Endodermal cell (in vitro differentiated cells): ENCODE measurements at regions not wholly inside any gene's neighbourhood (a gene's known extent, or its start where the extent isn't known, plus 50 kb on each side); places are given as distances from the start of the nearest gene placed in this dataset.

Source experiments
- DNase-seq: peaks from one replicate; pipeline ENCODE4 v3.0.0-alpha.2; 2017
- H3K27ac ChIP-seq: 2 replicates; pipeline ENCODE4 v1.5.1; 2013; ENCODE audit warnings: mild to moderate bottlenecking, low read depth, low read length, moderate library complexity
- H3K27me3 ChIP-seq: 2 replicates; pipeline ENCODE4 v1.6.1; 2013; ENCODE audit warnings: mild to moderate bottlenecking, low read length, moderate library complexity; ENCODE audit not compliant: insufficient read depth, control insufficient read depth, poor library complexity, severe bottlenecking
- H3K36me3 ChIP-seq: 2 replicates; pipeline ENCODE4 v1.7.0; 2013; ENCODE audit warnings: mild to moderate bottlenecking, low read length, moderate library complexity; ENCODE audit not compliant: control insufficient read depth, insufficient read depth
- H3K4me1 ChIP-seq: one replicate; pipeline ENCODE4 v1.7.0; 2013; ENCODE audit warnings: low read length; ENCODE audit not compliant: control insufficient read depth, insufficient read depth
- H3K4me3 ChIP-seq: 2 replicates; pipeline ENCODE4 v1.5.1; 2013; ENCODE audit warnings: mild to moderate bottlenecking, low read length, moderate library complexity
- H3K9ac ChIP-seq: 2 replicates; pipeline ENCODE4 v1.6.1; 2013; ENCODE audit warnings: mild to moderate bottlenecking, low read length, moderate library complexity; ENCODE audit not compliant: poor library complexity, severe bottlenecking; ENCODE audit errors: extremely low read depth
- H3K9me3 ChIP-seq: 2 replicates; pipeline ENCODE4 v1.6.1; 2013; ENCODE audit warnings: mild to moderate bottlenecking, low read length, moderate library complexity; ENCODE audit not compliant: control insufficient read depth
- H3K27ac Mint-ChIP-seq: 2 replicates; pipeline ENCODE4 v1.8.0; 2020; ENCODE audit warnings: mixed read lengths
- H3K27me3 Mint-ChIP-seq: 2 replicates; pipeline ENCODE4 v1.8.0; 2021; ENCODE audit warnings: mild to moderate bottlenecking, mixed read lengths; ENCODE audit not compliant: insufficient read depth
- H3K36me3 Mint-ChIP-seq: 2 replicates; pipeline ENCODE4 v1.8.0; 2020; ENCODE audit warnings: low read depth, mixed read lengths
- H3K4me1 Mint-ChIP-seq: 2 replicates; pipeline ENCODE4 v1.8.0; 2020; ENCODE audit warnings: mixed read lengths
- H3K4me3 Mint-ChIP-seq: 2 replicates; pipeline ENCODE4 v1.8.0; 2020; ENCODE audit warnings: mild to moderate bottlenecking, moderate library complexity, mixed read lengths
- H3K9me3 Mint-ChIP-seq: 2 replicates; pipeline ENCODE4 v1.8.0; 2020; ENCODE audit warnings: mild to moderate bottlenecking, mixed read lengths
- CTCF ChIP-seq: fragments of 200-600 bp; sonication (generic); conservative IDR thresholded peaks from 2 replicates; pipeline ENCODE4 v1.5.0; 2021; ENCODE audit warnings: antibody characterized with exemption, mild to moderate bottlenecking
- WGBS, 2 experiments: methylation state at CpG; one replicate each; pipeline versions ENCODE4 v1.1.5 to v1.1.7; 2013; ENCODE audit warnings: missing lambda C conversion rate in 2 of 2, mixed read lengths in 1 of 2; ENCODE audit not compliant: insufficient coverage in 1 of 2, insufficient read length in 1 of 2; 5-methylcytosine and 5-hydroxymethylcytosine counted together

DNA sequence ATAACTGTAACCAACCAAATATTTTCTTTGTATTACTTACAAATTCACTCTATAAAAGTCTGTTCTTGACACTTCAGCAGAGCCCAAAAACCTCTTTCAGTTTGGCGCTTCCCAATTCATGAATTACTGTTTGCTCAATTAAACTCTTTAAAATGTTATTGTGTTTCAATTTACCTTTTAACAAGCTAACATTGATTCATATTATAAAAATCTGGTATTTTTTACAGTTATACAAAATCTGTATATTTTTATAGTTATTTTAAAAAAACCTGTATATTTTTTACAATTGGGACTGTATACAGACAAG, 75.3 kb upstream of the E2F3 start:
- TF ChIP-seq CTCF, result no peak
- Histone ChIP-seq H3K9ac (no peak overlapping the region), H3K4me3 (no peak overlapping the region), H3K4me1 (peaks cover 8% of the 10 kb centered on the region), H3K27me3 (no peaks in the 10 kb centered on the region), H3K36me3 (no peaks in the 10 kb centered on the region), H3K9me3 (no peaks in the 10 kb centered on the region), H3K27ac (no peak overlapping the region)
- H3K9me3 Mint-ChIP-seq, result no peaks in the 10 kb centered on the region
- WGBS, 2 experiments, result 90% methylated on average over 1 of the region's 1 CpG; no CpG with 5 or more reads in 1 of the 2 experiments
- H3K27me3 Mint-ChIP-seq, result peaks cover 8% of the 10 kb centered on the region
- no peaks in the 10 kb centered on the region for H3K36me3 Mint-ChIP-seq
- no peak overlapping the region for H3K27ac Mint-ChIP-seq
- DNase-seq, result no peak
- H3K4me3 Mint-ChIP-seq, result no peak overlapping the region
- H3K4me1 Mint-ChIP-seq, result peaks cover 9% of the 10 kb centered on the region

- 92 to 95% methylated on average over 6 to 7 of the region's 7 CpGs for WGBS, 2 experiments
- Histone ChIP-seq H3K4me1 (peaks cover 8% of the 10 kb centered on the region), H3K36me3 (no peaks in the 10 kb centered on the region), H3K4me3 (no peak overlapping the region), H3K27me3 (no peaks in the 10 kb centered on the region), H3K9ac (no peak overlapping the region), H3K9me3 (no peaks in the 10 kb centered on the region), H3K27ac (no peak overlapping the region)
- Mint-ChIP-seq H3K27me3 (peaks cover 9% of the 10 kb centered on the region), H3K36me3 (no peaks in the 10 kb centered on the region), H3K4me1 (peaks cover 9% of the 10 kb centered on the region), H3K27ac (no peak overlapping the region), H3K4me3 (no peak overlapping the region), H3K9me3 (no peaks in the 10 kb centered on the region)
- DNase-seq, result no peak
- no peak for TF ChIP-seq CTCF
Measured at GRCh38 chr6:20327141-20327540, 74.5 kb upstream of the E2F3 start.

- DNase-seq, result no peak
- no peak overlapping the region for H3K27ac ChIP-seq
- TF ChIP-seq CTCF, result no peak
- no peak overlapping the region for H3K27ac Mint-ChIP-seq
- H3K4me1 Mint-ChIP-seq, result peaks cover 17% of the 10 kb centered on the region
- no peaks in the 10 kb centered on the region for H3K9me3 ChIP-seq
- H3K27me3 ChIP-seq, result no peaks in the 10 kb centered on the region
- H3K36me3 Mint-ChIP-seq, result no peaks in the 10 kb centered on the region
- H3K36me3 ChIP-seq, result no peaks in the 10 kb centered on the region
- no peak overlapping the region for H3K4me3 ChIP-seq
- WGBS, 2 experiments, result 94% methylated on average over 3 to 5 of the region's 5 CpGs
- H3K4me1 ChIP-seq, result peaks cover 8% of the 10 kb centered on the region
- no peaks in the 10 kb centered on the region for H3K9me3 Mint-ChIP-seq
- no peak overlapping the region for H3K4me3 Mint-ChIP-seq
- H3K9ac ChIP-seq, result no peak overlapping the region
- peaks cover 9% of the 10 kb centered on the region for H3K27me3 Mint-ChIP-seq
Measured at GRCh38 chr6:20328266-20328923, 73.3 kb upstream of the E2F3 start.
